Heart left ventricle (tissue), 16 donors: ENCODE measurements at regions not wholly inside any gene's neighbourhood (a gene's known extent, or its start where the extent isn't known, plus 50 kb on each side); places are given as distances from the start of the nearest gene placed in this dataset.
"Not testable (repeated sequence)": the region's sequence is repeated elsewhere in the genome, so short reads cannot be mapped to it uniquely, and the experiment has no call there.

ENCODE experiments used
- ATAC-seq, 4 donors: fragments of 200-7000 bp; cut with Tn5 transposase; one replicate each; pipeline ENCODE4 v1.9.1; 2020 to 2022; ENCODE audit warnings: moderate library complexity in 4 of 4, mild to moderate bottlenecking in 3 of 4, moderate number of reproducible peaks in 1 of 4
- DNase-seq, 5 donors: peaks; one replicate each; pipeline ENCODE4 v3.0.0-alpha.2; 2020
- H3K27ac ChIP-seq, 12 donors: fragments of 200-600 bp; sonication (generic) in 4 of 12; one replicate each; pipeline versions ENCODE4 v1.5.0 to v1.8.0; 2016 to 2022; ENCODE audit warnings: mild to moderate bottlenecking in 2 of 12
- H3K27me3 ChIP-seq, 9 donors: fragments of 200-600 bp; sonication (generic) in 2 of 9; one replicate each; pipeline versions ENCODE4 v1.5.1 to v1.8.0; 2016 to 2022; ENCODE audit warnings: mild to moderate bottlenecking in 3 of 9
- H3K36me3 ChIP-seq, 9 donors: fragments of 200-600 bp; sonication (generic) in 2 of 9; one replicate each; pipeline versions ENCODE4 v1.5.0 to v1.8.0; 2018 to 2022; ENCODE audit warnings: mild to moderate bottlenecking in 2 of 9
- H3K4me1 ChIP-seq, 12 donors: fragments of 200-600 bp; sonication (generic) in 4 of 12; one replicate each; pipeline versions ENCODE4 v1.5.0 to v1.8.0; 2016 to 2022; ENCODE audit warnings: mild to moderate bottlenecking in 3 of 12
- H3K4me3 ChIP-seq, 12 donors: fragments of 200-600 bp; sonication (generic) in 4 of 12; one replicate each; pipeline versions ENCODE4 v1.5.0 to v1.8.0; 2017 to 2022; ENCODE audit warnings: mild to moderate bottlenecking in 9 of 12, moderate library complexity in 4 of 12
- H3K9me3 ChIP-seq, 12 donors: fragments of 200-600 bp; sonication (generic) in 4 of 12; one replicate each; pipeline versions ENCODE4 v1.5.0 to v1.8.0; 2016 to 2022; ENCODE audit warnings: mild to moderate bottlenecking in 1 of 12
- CTCF ChIP-seq, 12 donors: fragments of 200-600 bp; sonication (generic) in 4 of 12; IDR thresholded peaks; one replicate each; pipeline versions ENCODE4 v1.5.0 to v1.8.0; 2018 to 2022; ENCODE audit warnings: antibody characterized with exemption in 12 of 12, mild to moderate bottlenecking in 5 of 12
- POLR2A ChIP-seq, 2 donors: fragments of 450-650 bp; IDR thresholded peaks; one replicate each; pipeline ENCODE4 v1.6.1; 2017; ENCODE audit warnings: antibody characterized with exemption in 2 of 2, mild to moderate bottlenecking in 2 of 2, moderate library complexity in 2 of 2
- WGBS, 4 donors: extraction: QIAGEN DNeasy Blood & Tissue Kit in 2 of 4; methylation state at CpG; one replicate each; pipeline versions ENCODE4 v1.1.5 to v1.1.7; 2013 to 2018; 5-methylcytosine and 5-hydroxymethylcytosine counted together
- intact Hi-C, 10 donors: fragments of 100-400 bp; cut with DNase I; formaldehyde crosslinking; loops; one replicate each; pipeline versions ENCODE4 v1.11.1 to v1.14.2; 2022
- donor health status: ischemic (EF 13 %, LVEDD 7.1; RV severe dilation, severe dysfunction).
- donor health status: healthy with polysubstance abuse.
- donor health status: DM: no; HTN: yes; CAD: no.
- donor health status: DM: no; HTN: no; CAD: no.
- donor health status: ischemic (EF 25% LVEDD 6.9; RV normal size, moderate dysfunction).
- donor health status: ischemic (EF 25% LVEDD 5.7; RV mildly dilated, moderate dysfunction).
- donor health status: healthy.
- donor health status: DM: yes; HTN: yes; CAD: no.
- donor health status: ischemic (EF 35%, LVEDD 5.7; RV mildly dilated, moderate dysfunction).
- donor health status: nonischemic (EF 11% LVEDD 7.7; RV severe dilation, severe dysfunction).
- donor health status: DM: yes; HTN: yes; CAD: no.
- donor health status: PGD.
- donor health status: ischemic (EF 29% LVEDD 5.4; RV normal size, mild dysfunction).
- donor health status: nonischemic (EF 23%, LVEDD 6.1; RV moderate dilation, normal function).

- peak in 3 of 5 donors; percentile 16 to 76 (median 32) for DNase-seq
- TF ChIP-seq CTCF (IDR thresholded peaks at IDR 0.05) (no peak), POLR2A (IDR thresholded peaks at IDR 0.05) (no peak)
- H3K4me1 ChIP-seq, result no peaks in the 10 kb centered on the region
- peaks cover 0 to 17% (median 0%) of the 10 kb centered on the region in 12 donors for H3K9me3 ChIP-seq
- ATAC-seq, result peak; percentile 51 to 97 (median 78)
- no peaks in the 10 kb centered on the region for H3K36me3 ChIP-seq
- peak overlapping the region in 3 of 12 donors; percentile 19 to 57 (median 46) for H3K27ac ChIP-seq
- peaks cover 0 to 18% (median 0%) of the 10 kb centered on the region in 9 donors for H3K27me3 ChIP-seq
- intact Hi-C loops, result no loop called here
- WGBS, 4 donors, result 15 to 52% (median 32%) methylated on average over 42 to 78 of the region's 78 CpGs
- peak overlapping the region in 8 of 12 donors; percentile 3 to 55 (median 24) for H3K4me3 ChIP-seq
Observed at GRCh38 chr7:63789378-63790176, 209.1 kb upstream of the ZNF722 start.

DNA sequence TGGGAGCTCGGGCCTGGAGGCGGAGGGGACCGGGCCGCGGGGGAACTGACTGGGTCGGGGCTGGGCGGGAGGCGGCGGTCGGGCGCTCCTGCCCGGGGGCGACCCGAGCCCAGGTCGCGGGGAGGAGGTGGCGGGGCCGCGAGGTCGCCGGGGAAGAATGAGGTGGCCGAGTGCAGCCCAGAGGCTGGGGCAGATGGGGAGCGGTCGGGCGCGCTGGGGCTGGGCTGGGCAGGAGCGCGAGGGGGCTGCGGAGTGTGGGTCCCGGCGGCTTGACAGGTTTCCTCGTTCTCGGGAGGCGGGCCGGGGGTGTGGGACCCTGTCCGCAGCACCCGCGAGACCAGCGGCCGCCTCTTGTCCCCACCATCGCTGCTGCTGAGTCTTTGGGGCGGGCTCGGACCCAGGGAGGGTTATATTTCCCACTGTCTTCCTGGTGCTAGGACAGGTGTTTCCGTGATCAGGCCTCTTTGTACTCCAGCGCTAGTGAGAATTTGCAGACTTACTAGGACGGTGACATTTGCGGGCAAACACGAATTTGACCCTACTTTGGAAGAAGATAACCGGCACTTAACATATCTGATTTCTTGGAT lies 208.4 kb upstream of the ZNF722 start:
- H3K36me3 ChIP-seq, intact Hi-C loops, H3K4me1 ChIP-seq, DNase-seq: not testable (repeated sequence)
- WGBS, 4 donors, result 13 to 48% (median 33%) methylated on average over 7 to 49 of the region's 49 CpGs
- peaks cover 0 to 17% (median 0%) of the 10 kb centered on the region in 12 donors for H3K9me3 ChIP-seq
- peak overlapping the region in 7 of 12 donors; percentile 3 to 55 (median 26) for H3K4me3 ChIP-seq
- peak in 2 of 4 donors; percentile 18 to 31 for ATAC-seq
- H3K27ac ChIP-seq, result peak overlapping the region in 3 of 12 donors; percentile 19 to 57 (median 46)
- H3K27me3 ChIP-seq, result peaks cover 0 to 18% (median 0%) of the 10 kb centered on the region in 9 donors
